ENCODE measurements at regions not wholly inside any gene's neighbourhood (a gene's known extent, or its start where the extent isn't known, plus 50 kb on each side); places are given as distances from the start of the nearest gene placed in this dataset.

GRCh38 chr9:23887781-23888180 is 61.7 kb upstream of the ELAVL2 start:
- Histone ChIP-seq H3K4me3 (no peak overlapping the region), H3K27ac (no peak overlapping the region), H3K36me3 (no peaks in the 10 kb centered on the region), H3K4me1 (no peaks in the 10 kb centered on the region), H3K27me3 (no peaks in the 10 kb centered on the region), H3K9me3 (no peaks in the 10 kb centered on the region)
- intact Hi-C loops (cut with DNase I; ENCODE audit: low total_unique reads) (no loop called here), in situ Hi-C loops (cut with MboI; ENCODE audit: low sequenced_read_pairs in 4 of 4) (no loop called here)
- no peak for TF ChIP-seq POLR2A (IDR thresholded peaks at IDR 0.05)
- no peak for TF ChIP-seq CTCF (IDR thresholded peaks at IDR 0.05 in 4 of 5, conservative IDR thresholded peaks at IDR 0.05 in 1 of 5)
- DNase-seq (no peak), ATAC-seq (no peak)

Data from gastrocnemius medialis (tissue), 4 donors.